AG04450 (cell line): ENCODE measurements at regions not wholly inside any gene's neighbourhood (a gene's known extent, or its start where the extent isn't known, plus 50 kb on each side); places are given as distances from the start of the nearest gene placed in this dataset.
"Not testable (repeated sequence)": the region's sequence is repeated elsewhere in the genome, so short reads cannot be mapped to it uniquely, and the experiment has no call there.

ENCODE experiments used
- CTCF ChIA-PET: fragments of 300-600, 350-600 bp; formaldehyde crosslinking; extraction: SDS; loops from one replicate; lab custom pipeline; 2022; ENCODE audit warnings: antibody characterized with exemption, inconsistent platforms; lab: Charles Lee
- POLR2A ChIA-PET: fragments of 350-600 bp; formaldehyde crosslinking; extraction: SDS; loops from one replicate; lab custom pipeline; 2021; ENCODE audit warnings: antibody characterized with exemption, inconsistent platforms; lab: Yijun Ruan, JAX
- DNase-seq: peaks from one replicate; pipeline ENCODE4 v3.0.0-alpha.2; 2011; ENCODE audit warnings: low read depth, low spot score
- H3K27ac ChIP-seq: one replicate; pipeline ENCODE4 v1.5.1; 2012; ENCODE audit warnings: low read depth, low read length, control low read depth
- H3K27me3 ChIP-seq: one replicate; pipeline ENCODE4 v1.6.0; 2012; ENCODE audit warnings: low read length; ENCODE audit not compliant: control insufficient read depth, insufficient read depth
- H3K4me3 ChIP-seq: 2 replicates; pipeline ENCODE4 v1.5.1; 2011; ENCODE audit warnings: mild to moderate bottlenecking, low read depth, low read length, control low read depth
- H3K9me3 ChIP-seq: 2 replicates; pipeline ENCODE4 v1.5.1; 2012; ENCODE audit warnings: low read length; ENCODE audit not compliant: control insufficient read depth, insufficient read depth
- TF ChIP-seq, protein P1 (sequence below): IDR thresholded peaks from 2 replicates; pipeline ENCODE4 v1.5.1; 2011; ENCODE audit warnings: low read depth, low read length, control low read depth, inconsistent platforms

DNA sequence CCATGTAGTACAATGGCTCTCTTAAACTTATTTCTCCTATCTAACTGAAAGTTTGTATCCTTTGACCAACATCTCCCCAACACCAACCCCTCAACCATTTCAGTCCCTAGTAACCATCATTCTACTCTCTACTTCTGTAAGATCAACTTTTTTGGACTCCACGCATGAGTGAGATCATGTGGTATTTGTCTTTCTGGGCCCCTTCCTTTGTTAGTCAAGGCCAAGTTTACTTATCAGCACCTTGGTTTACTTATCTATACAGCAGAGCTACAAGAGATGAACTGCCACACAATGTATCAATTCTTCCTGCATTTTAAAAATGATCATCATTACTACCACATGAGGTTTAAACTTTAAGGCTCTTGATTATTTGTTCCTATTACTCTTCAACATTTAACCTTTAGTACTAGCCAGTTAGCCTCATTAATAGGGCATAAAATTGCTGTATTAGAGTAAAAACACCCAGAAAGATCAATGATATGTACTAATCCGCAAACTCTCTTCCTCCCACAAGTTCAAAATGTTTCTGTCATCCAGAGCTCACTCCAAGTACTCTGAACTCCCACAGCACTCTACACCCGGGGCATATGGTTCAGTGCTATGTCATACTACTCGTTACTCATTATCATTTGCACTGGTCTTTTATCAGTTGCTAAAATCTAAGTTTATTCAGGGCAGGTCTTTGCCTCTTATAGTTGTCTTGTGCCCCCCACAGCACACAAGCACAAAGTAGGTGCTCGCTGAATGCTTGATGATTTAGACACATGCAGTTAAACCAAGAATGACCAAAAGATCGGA, 145.7 kb upstream of the ADAMTS3 start:
- Histone ChIP-seq H3K27me3 (no peaks in the 10 kb centered on the region), H3K4me3 (no peak overlapping the region), H3K9me3 (no peaks in the 10 kb centered on the region), H3K27ac (no peak overlapping the region)
- CTCF ChIA-PET = no interaction called here
- no peak for DNase-seq
- TF ChIP-seq, protein P1, sequence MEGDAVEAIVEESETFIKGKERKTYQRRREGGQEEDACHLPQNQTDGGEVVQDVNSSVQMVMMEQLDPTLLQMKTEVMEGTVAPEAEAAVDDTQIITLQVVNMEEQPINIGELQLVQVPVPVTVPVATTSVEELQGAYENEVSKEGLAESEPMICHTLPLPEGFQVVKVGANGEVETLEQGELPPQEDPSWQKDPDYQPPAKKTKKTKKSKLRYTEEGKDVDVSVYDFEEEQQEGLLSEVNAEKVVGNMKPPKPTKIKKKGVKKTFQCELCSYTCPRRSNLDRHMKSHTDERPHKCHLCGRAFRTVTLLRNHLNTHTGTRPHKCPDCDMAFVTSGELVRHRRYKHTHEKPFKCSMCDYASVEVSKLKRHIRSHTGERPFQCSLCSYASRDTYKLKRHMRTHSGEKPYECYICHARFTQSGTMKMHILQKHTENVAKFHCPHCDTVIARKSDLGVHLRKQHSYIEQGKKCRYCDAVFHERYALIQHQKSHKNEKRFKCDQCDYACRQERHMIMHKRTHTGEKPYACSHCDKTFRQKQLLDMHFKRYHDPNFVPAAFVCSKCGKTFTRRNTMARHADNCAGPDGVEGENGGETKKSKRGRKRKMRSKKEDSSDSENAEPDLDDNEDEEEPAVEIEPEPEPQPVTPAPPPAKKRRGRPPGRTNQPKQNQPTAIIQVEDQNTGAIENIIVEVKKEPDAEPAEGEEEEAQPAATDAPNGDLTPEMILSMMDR = no peak
- POLR2A ChIA-PET = no interaction called here

DNA sequence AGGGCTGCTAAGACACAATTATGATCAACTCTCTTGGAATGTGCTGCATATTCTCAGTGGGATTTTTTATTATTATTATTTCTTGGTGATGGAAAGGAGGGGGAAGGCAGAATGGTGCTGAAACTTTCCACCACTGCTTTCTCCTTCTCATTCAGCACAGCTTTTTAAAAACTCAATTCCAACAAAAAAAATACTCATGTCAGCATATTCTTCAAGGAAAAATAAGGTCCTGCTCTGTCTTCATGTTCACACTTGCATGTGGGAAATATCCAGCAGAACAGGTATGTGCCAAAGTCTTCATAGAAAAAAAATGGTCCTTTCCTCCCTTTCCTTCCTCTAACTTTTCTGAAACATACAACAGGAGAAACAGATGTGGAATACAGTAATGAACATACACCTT, 144.0 kb upstream of the ADAMTS3 start:
- ChIA-PET POLR2A (no interaction called here), CTCF (no interaction called here)
- no peaks in the 10 kb centered on the region for H3K9me3 ChIP-seq
- H3K4me3 ChIP-seq = no peak overlapping the region
- H3K27me3 ChIP-seq = no peaks in the 10 kb centered on the region
- TF ChIP-seq, protein P1 = no peak
- no peak for DNase-seq
- no peak overlapping the region for H3K27ac ChIP-seq

DNA sequence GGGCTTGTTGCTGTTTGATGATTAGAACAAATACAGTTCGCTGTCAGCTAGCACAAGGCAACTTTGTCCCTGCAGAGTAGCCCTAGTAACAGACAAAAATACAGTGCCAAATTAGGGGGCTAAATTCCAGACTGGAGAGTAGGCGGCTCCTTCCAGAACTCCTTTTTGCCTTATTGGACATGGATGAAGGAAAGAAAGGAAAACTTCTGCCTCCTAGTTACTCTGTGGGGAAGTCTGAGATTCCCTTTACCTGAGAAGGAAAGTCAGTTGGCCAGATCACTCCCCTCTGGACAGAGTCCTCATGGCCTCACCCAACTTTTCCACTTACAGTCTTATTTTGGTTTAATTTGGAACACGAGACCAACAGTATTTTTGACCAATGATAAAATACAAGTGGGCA, 140.5 kb upstream of the ADAMTS3 start:
- no peak for DNase-seq
- no peak overlapping the region for H3K4me3 ChIP-seq
- TF ChIP-seq, protein P1 = no peak
- CTCF ChIA-PET = no interaction called here
- H3K9me3 ChIP-seq = no peaks in the 10 kb centered on the region
- POLR2A ChIA-PET = no interaction called here
- no peaks in the 10 kb centered on the region for H3K27me3 ChIP-seq
- no peak overlapping the region for H3K27ac ChIP-seq

DNA sequence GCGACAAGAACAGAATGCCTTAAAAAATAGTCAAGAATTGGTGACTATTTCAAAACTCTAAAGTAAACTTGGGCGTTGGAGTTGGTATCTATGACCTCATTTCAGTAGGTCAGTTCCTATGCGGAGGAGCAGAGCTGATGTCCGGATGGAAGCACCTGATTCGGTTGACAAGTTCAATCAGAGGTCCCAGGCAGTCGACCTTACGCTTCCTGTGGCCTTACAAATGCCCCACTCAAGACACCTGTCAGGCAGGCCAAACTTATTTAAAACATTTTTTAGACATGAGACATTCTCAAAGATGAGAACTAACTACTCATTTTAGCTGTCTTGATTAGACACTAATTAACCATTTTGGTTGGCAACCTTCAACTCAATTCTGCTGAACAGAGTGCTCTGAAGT, 137.7 kb upstream of the ADAMTS3 start:
- H3K27ac ChIP-seq = no peak overlapping the region
- no peak overlapping the region for H3K4me3 ChIP-seq
- ChIA-PET CTCF (no interaction called here), POLR2A (no interaction called here)
- H3K9me3 ChIP-seq = no peaks in the 10 kb centered on the region
- no peak for DNase-seq
- TF ChIP-seq, protein P1 = no peak
- H3K27me3 ChIP-seq = no peaks in the 10 kb centered on the region

DNA sequence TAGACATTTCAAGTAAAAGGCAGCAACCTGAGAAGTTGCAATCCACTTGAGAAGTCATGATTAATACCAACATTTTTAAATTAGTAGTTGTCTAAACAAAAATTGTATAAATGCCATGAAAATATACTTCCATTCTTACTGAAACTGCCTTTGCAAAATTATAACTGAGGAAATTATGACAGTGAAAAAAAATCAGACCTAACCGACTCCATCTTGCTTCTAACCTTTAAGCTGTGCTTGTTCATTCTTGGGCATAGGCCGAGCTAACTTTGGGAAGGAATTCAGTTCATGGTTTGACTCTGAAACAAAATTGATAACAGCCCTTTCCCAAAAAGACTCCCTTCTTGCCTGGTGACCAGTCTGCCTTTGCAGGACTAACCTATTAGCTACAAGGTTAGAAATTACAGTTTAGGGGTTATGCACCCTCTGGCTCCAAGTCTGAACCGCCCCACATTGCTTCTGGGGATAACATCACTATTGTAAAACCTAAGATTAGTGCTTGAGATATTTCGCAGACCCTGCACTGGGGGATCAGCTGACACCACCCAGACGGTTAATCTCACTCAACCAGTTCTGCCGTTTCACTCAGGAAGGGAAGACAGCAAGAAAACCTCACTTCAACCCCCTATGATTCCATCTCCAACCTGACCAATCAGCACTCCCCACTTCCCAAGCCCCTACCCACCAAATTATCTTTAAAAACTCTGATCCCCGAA, 136.1 kb upstream of the ADAMTS3 start:
- POLR2A ChIA-PET, H3K27ac ChIP-seq, H3K27me3 ChIP-seq, DNase-seq, H3K9me3 ChIP-seq, H3K4me3 ChIP-seq, CTCF ChIA-PET: not testable (repeated sequence)
